Breast epithelium (tissue), 4 donors: ENCODE measurements at regions not wholly inside any gene's neighbourhood (a gene's known extent, or its start where the extent isn't known, plus 50 kb on each side); places are given as distances from the start of the nearest gene placed in this dataset.
A peak's percentile ranks its signal among the peaks of the same experiment; 100 is the strongest.
"Not testable (repeated sequence)": the region's sequence is repeated elsewhere in the genome, so short reads cannot be mapped to it uniquely, and the experiment has no call there.

Experiments
- DNase-seq, 2 donors: peaks; one replicate each; pipeline ENCODE4 v3.0.0-alpha.2; 2019; ENCODE audit warnings: low spot score in 2 of 2
- H3K27ac ChIP-seq, 2 donors: fragments of 200-600 bp; sonication (generic) in 1 of 2; one replicate each; pipeline ENCODE4 v1.5.1; 2016 to 2019; ENCODE audit warnings: mild to moderate bottlenecking in 1 of 2
- H3K27me3 ChIP-seq, 2 donors: fragments of 200-600 bp; sonication (generic) in 1 of 2; one replicate each; pipeline versions ENCODE4 v1.5.1 to v1.6.0; 2017 to 2019; ENCODE audit warnings: control low read depth in 1 of 2, mild to moderate bottlenecking in 1 of 2
- H3K36me3 ChIP-seq: fragments of 200-600 bp; one replicate; pipeline ENCODE4 v1.5.1; 2019
- H3K4me1 ChIP-seq, 2 donors: fragments of 200-600 bp; sonication (generic); one replicate each; pipeline ENCODE4 v1.5.1; 2016 to 2019; ENCODE audit warnings: control low read depth in 1 of 2
- H3K4me3 ChIP-seq, 3 donors: fragments of 200-600 bp; sonication (generic); 1 replicate in 2 of 3; 2 replicates in 1 of 3; pipeline ENCODE4 v1.5.1; 2016 to 2019; ENCODE audit warnings: mild to moderate bottlenecking in 3 of 3, moderate library complexity in 2 of 3
- H3K9me3 ChIP-seq, 2 donors: fragments of 200-600 bp; sonication (generic) in 1 of 2; one replicate each; pipeline ENCODE4 v1.5.1; 2016 to 2019; ENCODE audit warnings: control low read depth in 1 of 2
- POLR2A ChIP-seq: fragments of 450-650 bp; IDR thresholded peaks from one replicate; pipeline ENCODE4 v1.6.1; 2016; ENCODE audit warnings: antibody characterized with exemption, mild to moderate bottlenecking, moderate library complexity
- POLR2AphosphoS5 ChIP-seq, 3 donors: sonication (generic); formaldehyde crosslinking; IDR thresholded peaks; one replicate each; pipeline ENCODE4 v1.6.1; 2017; ENCODE audit warnings: antibody characterized with exemption in 3 of 3
- intact Hi-C: fragments of 100-400 bp; cut with DNase I; formaldehyde crosslinking; loops from one replicate; pipeline ENCODE4 v1.15.1; 2023; ENCODE audit warnings: low total_unique reads
- TF ChIP-seq, protein P1 (sequence below), 3 donors: fragments of 450-650 bp; IDR thresholded peaks; one replicate each; pipeline ENCODE4 v1.5.1; 2016 to 2017; ENCODE audit warnings: antibody characterized with exemption in 3 of 3, mild to moderate bottlenecking in 3 of 3, moderate library complexity in 3 of 3

GRCh38 chr7:112945046-112945445 is 141.6 kb downstream of the GPR85 start:
- no peaks in the 10 kb centered on the region for H3K36me3 ChIP-seq
- H3K4me1 ChIP-seq = no peaks in the 10 kb centered on the region
- H3K9me3 ChIP-seq = no peaks in the 10 kb centered on the region
- intact Hi-C loops = no loop called here
- H3K27me3 ChIP-seq = no peaks in the 10 kb centered on the region
- H3K27ac ChIP-seq = no peak overlapping the region
- DNase-seq = no peak
- TF ChIP-seq POLR2A = no peak
- TF ChIP-seq, protein P1, sequence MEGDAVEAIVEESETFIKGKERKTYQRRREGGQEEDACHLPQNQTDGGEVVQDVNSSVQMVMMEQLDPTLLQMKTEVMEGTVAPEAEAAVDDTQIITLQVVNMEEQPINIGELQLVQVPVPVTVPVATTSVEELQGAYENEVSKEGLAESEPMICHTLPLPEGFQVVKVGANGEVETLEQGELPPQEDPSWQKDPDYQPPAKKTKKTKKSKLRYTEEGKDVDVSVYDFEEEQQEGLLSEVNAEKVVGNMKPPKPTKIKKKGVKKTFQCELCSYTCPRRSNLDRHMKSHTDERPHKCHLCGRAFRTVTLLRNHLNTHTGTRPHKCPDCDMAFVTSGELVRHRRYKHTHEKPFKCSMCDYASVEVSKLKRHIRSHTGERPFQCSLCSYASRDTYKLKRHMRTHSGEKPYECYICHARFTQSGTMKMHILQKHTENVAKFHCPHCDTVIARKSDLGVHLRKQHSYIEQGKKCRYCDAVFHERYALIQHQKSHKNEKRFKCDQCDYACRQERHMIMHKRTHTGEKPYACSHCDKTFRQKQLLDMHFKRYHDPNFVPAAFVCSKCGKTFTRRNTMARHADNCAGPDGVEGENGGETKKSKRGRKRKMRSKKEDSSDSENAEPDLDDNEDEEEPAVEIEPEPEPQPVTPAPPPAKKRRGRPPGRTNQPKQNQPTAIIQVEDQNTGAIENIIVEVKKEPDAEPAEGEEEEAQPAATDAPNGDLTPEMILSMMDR (IDR thresholded peaks at IDR 0.05) = no peak
- TF ChIP-seq POLR2AphosphoS5 (IDR thresholded peaks at IDR 0.05) = no peak
- H3K4me3 ChIP-seq = no peak overlapping the region

DNA sequence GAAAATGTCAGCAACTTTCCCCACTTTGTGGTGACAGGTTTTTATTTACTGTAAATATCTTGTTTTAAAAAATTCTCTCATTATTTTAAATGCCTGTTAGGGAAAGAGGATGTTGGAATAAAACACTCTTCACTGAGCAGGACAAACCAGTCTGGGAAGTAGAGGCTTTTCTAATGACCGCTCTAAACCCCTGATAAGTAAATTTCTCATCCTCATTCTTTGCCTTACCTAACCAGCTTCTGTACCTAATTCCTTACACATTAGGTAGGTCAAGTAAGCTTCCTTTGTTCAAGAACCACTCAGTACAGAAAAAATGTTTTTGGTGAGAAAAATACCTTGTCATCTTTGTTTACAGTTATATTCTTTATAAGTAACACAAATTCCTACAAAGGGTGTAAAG is 143.6 kb downstream of the GPR85 start:
- H3K27ac ChIP-seq = peak overlapping the region in 1 of 2 donors; percentile 12
- H3K4me1 ChIP-seq = no peaks in the 10 kb centered on the region
- TF ChIP-seq POLR2A = no peak
- no peak for TF ChIP-seq POLR2AphosphoS5 (IDR thresholded peaks at IDR 0.05)
- TF ChIP-seq, protein P1 (IDR thresholded peaks at IDR 0.05) = no peak
- H3K9me3 ChIP-seq = no peaks in the 10 kb centered on the region
- intact Hi-C loops = no loop called here
- DNase-seq = no peak
- H3K27me3 ChIP-seq = no peaks in the 10 kb centered on the region
- H3K4me3 ChIP-seq = no peak overlapping the region
- H3K36me3 ChIP-seq = no peaks in the 10 kb centered on the region

DNA sequence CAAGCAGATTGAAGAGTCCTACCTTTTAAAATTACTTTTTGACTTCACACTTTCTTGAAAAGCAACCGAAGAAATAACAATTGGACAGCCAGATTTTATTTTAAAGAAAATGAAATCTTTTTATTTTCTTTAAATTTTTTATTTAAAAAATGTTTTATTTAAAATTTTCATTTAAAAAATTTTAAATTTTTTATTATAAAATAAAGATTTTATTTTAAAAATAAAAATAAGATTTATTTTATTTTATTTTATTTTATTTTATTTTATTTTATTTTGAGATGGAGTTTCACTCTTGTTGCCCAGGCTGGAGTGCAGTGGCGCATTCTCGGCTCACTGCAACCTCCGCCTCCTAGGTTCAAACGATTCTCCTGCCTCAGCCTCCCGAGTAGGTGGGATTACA is 144.5 kb downstream of the GPR85 start:
- H3K27ac ChIP-seq, H3K27me3 ChIP-seq, H3K9me3 ChIP-seq, intact Hi-C loops, DNase-seq, H3K4me1 ChIP-seq, H3K36me3 ChIP-seq, H3K4me3 ChIP-seq: not testable (repeated sequence)

DNA sequence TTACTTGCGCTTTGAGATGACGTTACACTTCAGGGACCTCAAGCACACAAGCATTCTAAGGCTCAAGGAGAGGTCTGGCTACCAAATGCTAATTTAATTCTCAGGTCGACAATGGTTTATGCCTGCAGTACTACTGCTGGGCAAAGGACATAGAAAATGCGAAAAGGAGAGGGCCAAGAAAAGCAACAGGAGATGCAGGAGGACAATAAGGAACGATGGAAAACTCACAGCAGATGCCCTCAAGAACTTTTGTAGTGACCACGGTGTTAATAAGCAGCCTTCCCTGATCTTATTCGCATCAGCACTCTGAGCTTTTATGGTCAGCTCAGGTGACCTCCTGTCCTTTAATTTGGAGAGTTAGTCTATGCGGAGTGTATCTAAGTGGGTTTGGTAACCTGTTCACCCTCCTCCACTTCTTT is 146.3 kb downstream of the GPR85 start:
- Histone ChIP-seq H3K27ac (peak overlapping the region; percentile 86 to 89), H3K27me3 (no peaks in the 10 kb centered on the region), H3K9me3 (no peaks in the 10 kb centered on the region), H3K4me1 (no peaks in the 10 kb centered on the region), H3K4me3 (peak overlapping the region; percentile 66 to 86 (median 79)), H3K36me3 (no peaks in the 10 kb centered on the region)
- DNase-seq = no peak
- TF ChIP-seq POLR2A (no peak), POLR2AphosphoS5 (IDR thresholded peaks at IDR 0.05) (no peak)
- TF ChIP-seq, protein P1 (IDR thresholded peaks at IDR 0.05) = no peak
- intact Hi-C loops = no loop called here

- no peaks in the 10 kb centered on the region for H3K27me3 ChIP-seq
- H3K4me3 ChIP-seq = peak overlapping the region; percentile 66 to 86 (median 79)
- peak overlapping the region; percentile 86 to 89 for H3K27ac ChIP-seq
- no peaks in the 10 kb centered on the region for H3K4me1 ChIP-seq
- intact Hi-C loops = no loop called here
- TF ChIP-seq, protein P1 (IDR thresholded peaks at IDR 0.05) = no peak
- TF ChIP-seq POLR2A (peak; percentile 61), POLR2AphosphoS5 (IDR thresholded peaks at IDR 0.05) (peak; percentile 7 to 60 (median 36))
- peak; percentile 99 for DNase-seq
- H3K36me3 ChIP-seq = no peaks in the 10 kb centered on the region
- H3K9me3 ChIP-seq = no peaks in the 10 kb centered on the region
Measured at GRCh38 chr7:112939574-112940313, 146.9 kb downstream of the GPR85 start.
